ENCODE measurements at regions not wholly inside any gene's neighbourhood (a gene's known extent, or its start where the extent isn't known, plus 50 kb on each side); places are given as distances from the start of the nearest gene placed in this dataset.

- Histone ChIP-seq H3K36me3 (ENCODE audit: insufficient read depth, low read length) (no peaks in the 10 kb centered on the region), H3K79me2 (replicated peaks; ENCODE audit: insufficient read depth, low read length) (no peaks in the 10 kb centered on the region), H3K27ac (ENCODE audit: low read length) (no peak overlapping the region), H4K20me1 (ENCODE audit: insufficient read depth) (no peaks in the 10 kb centered on the region), H3K4me3 (ENCODE audit: low read length) (no peak overlapping the region), H3K27me3 (ENCODE audit: insufficient read depth, low read depth, low read length) (no peaks in the 10 kb centered on the region), H2AFZ (ENCODE audit: low read depth, low read length) (no peak overlapping the region), H3K4me2 (ENCODE audit: low read length) (no peak overlapping the region), H3F3A (ENCODE audit: insufficient read depth, low read length, poor library complexity, severe bottlenecking) (no peaks in the 10 kb centered on the region), H3K9ac (ENCODE audit: low read length) (no peak overlapping the region), H3K9me2 (ENCODE audit: insufficient read depth, low read length) (no peaks in the 10 kb centered on the region), H3K9me3 (ENCODE audit: low read length) (no peaks in the 10 kb centered on the region)
- TF ChIP-seq SMC3 (conservative IDR thresholded peaks at IDR 0.05; ENCODE audit: poor library complexity) (no peak), CTCF (IDR thresholded peaks at IDR 0.05; ENCODE audit: poor library complexity, severe bottlenecking) (no peak), RAD21 (conservative IDR thresholded peaks at IDR 0.05) (no peak), TAF1 (IDR thresholded peaks at IDR 0.05; ENCODE audit: low read depth) (no peak), POLR2AphosphoS5 (IDR thresholded peaks at IDR 0.05) (no peak), EP300 (conservative IDR thresholded peaks at IDR 0.05; ENCODE audit: poor library complexity, severe bottlenecking) (no peak), REST (IDR thresholded peaks at IDR 0.05; ENCODE audit: borderline replicate concordance) (no peak), MXI1 (conservative IDR thresholded peaks at IDR 0.05; ENCODE audit: poor library complexity, severe bottlenecking) (no peak), EZH2 (IDR thresholded peaks at IDR 0.05; ENCODE audit: borderline replicate concordance, insufficient read depth, low read length, poor library complexity, severe bottlenecking) (no peak)
These were observed 419.8 kb upstream of the TPM1 start for GRCh38 chr15:62622775-62623174.

- Histone ChIP-seq H3K79me2 (replicated peaks; ENCODE audit: insufficient read depth, low read length) (no peaks in the 10 kb centered on the region), H3K27ac (ENCODE audit: low read length) (no peak overlapping the region)
- TF ChIP-seq EZH2 (IDR thresholded peaks at IDR 0.05; ENCODE audit: borderline replicate concordance, insufficient read depth, low read length, poor library complexity, severe bottlenecking), result no peak
These were observed 417.8 kb upstream of the TPM1 start for GRCh38 chr15:62624547-62625378.

More at GRCh38 chr15:62624547-62625378, 417.8 kb upstream of the TPM1 start:
- no peak overlapping the region for H3K9ac ChIP-seq (ENCODE audit: low read length)
- H3F3A ChIP-seq (ENCODE audit: insufficient read depth, low read length, poor library complexity, severe bottlenecking), result no peaks in the 10 kb centered on the region
- H4K20me1 ChIP-seq (ENCODE audit: insufficient read depth), result no peaks in the 10 kb centered on the region
- no peak overlapping the region for H3K4me3 ChIP-seq (ENCODE audit: low read length)
- H2AFZ ChIP-seq (ENCODE audit: low read depth, low read length), result no peak overlapping the region
- H3K9me3 ChIP-seq (ENCODE audit: low read length), result no peaks in the 10 kb centered on the region
- H3K27me3 ChIP-seq (ENCODE audit: insufficient read depth, low read depth, low read length), result no peaks in the 10 kb centered on the region
- H3K4me2 ChIP-seq (ENCODE audit: low read length), result no peak overlapping the region
- H3K9me2 ChIP-seq (ENCODE audit: insufficient read depth, low read length), result no peaks in the 10 kb centered on the region
- no peaks in the 10 kb centered on the region for H3K36me3 ChIP-seq (ENCODE audit: insufficient read depth, low read length)
